WTC11 (cell line): ENCODE measurements at regions not wholly inside any gene's neighbourhood (a gene's known extent, or its start where the extent isn't known, plus 50 kb on each side); places are given as distances from the start of the nearest gene placed in this dataset.

Experiments used
- ATAC-seq: fragments of 200-7000 bp; cut with Tn5 transposase; 2 replicates; pipeline ENCODE4 v1.10.0; 2021; ENCODE audit warnings: mild to moderate bottlenecking, moderate library complexity
- CTCF ChIA-PET: fragments of 300-600 bp; sonication (Branson Sonifier 250); formaldehyde crosslinking; loops from one replicate; lab custom pipeline; 2021; ENCODE audit warnings: antibody characterized with exemption; lab: Charles Lee
- POLR2A ChIA-PET: fragments of 350-600 bp; sonication (Branson Sonifier 250); formaldehyde crosslinking; loops from one replicate; lab custom pipeline; 2021; ENCODE audit warnings: antibody characterized with exemption; lab: Charles Lee
- DNase-seq: peaks from one replicate; pipeline ENCODE4 v3.0.0; 2021; ENCODE audit warnings: low spot score
- H3K27ac Mint-ChIP-seq: 2 replicates; pipeline ENCODE4 v1.8.0; 2021; ENCODE audit warnings: mixed read lengths
- H3K27me3 Mint-ChIP-seq: 2 replicates; pipeline ENCODE4 v1.8.0; 2021; ENCODE audit warnings: low read depth, mild to moderate bottlenecking, moderate library complexity, mixed read lengths
- H3K36me3 Mint-ChIP-seq: 2 replicates; pipeline ENCODE4 v1.8.0; 2021; ENCODE audit warnings: mixed read lengths
- H3K4me1 Mint-ChIP-seq: 2 replicates; pipeline ENCODE4 v1.8.0; 2022; ENCODE audit warnings: mixed read lengths
- H3K4me3 Mint-ChIP-seq: 2 replicates; pipeline ENCODE4 v1.8.0; 2021; ENCODE audit warnings: mild to moderate bottlenecking, moderate library complexity, mixed read lengths
- H3K9me3 Mint-ChIP-seq: 2 replicates; pipeline ENCODE4 v1.8.0; 2021; ENCODE audit warnings: mixed read lengths
- AFF4 ChIP-seq: sonication (generic); formaldehyde crosslinking; IDR thresholded peaks from 2 replicates; pipeline ENCODE4 v1.8.1; 2023; ENCODE audit warnings: mild to moderate bottlenecking, missing genetic modification reagents, borderline replicate concordance
- CREM ChIP-seq: sonication (generic); formaldehyde crosslinking; IDR thresholded peaks from 2 replicates; pipeline ENCODE4 v1.8.1; 2022; ENCODE audit warnings: mild to moderate bottlenecking, missing genetic modification reagents, moderate library complexity
- EMX1 ChIP-seq: fragments of 250-450 bp; sonication (Bioruptor Pico); IDR thresholded peaks from 2 replicates; pipeline ENCODE4 v1.8.0; 2021; ENCODE audit warnings: mild to moderate bottlenecking
- ERG ChIP-seq: fragments of 250-450 bp; sonication (Bioruptor Pico); IDR thresholded peaks from 2 replicates; pipeline ENCODE4 v1.8.0; 2021; ENCODE audit warnings: mild to moderate bottlenecking
- GABPB1 ChIP-seq: sonication (generic); formaldehyde crosslinking; IDR thresholded peaks from 2 replicates; pipeline ENCODE4 v1.8.1; 2023; ENCODE audit warnings: mild to moderate bottlenecking, missing genetic modification reagents
- HMGA2 ChIP-seq: fragments of 250-450 bp; sonication (Bioruptor Pico); IDR thresholded peaks from 2 replicates; pipeline ENCODE4 v1.4.0; 2021; ENCODE audit warnings: mild to moderate bottlenecking, moderate library complexity
- IRF2 ChIP-seq: sonication (generic); formaldehyde crosslinking; IDR thresholded peaks from 2 replicates; pipeline ENCODE4 v1.8.0; 2022; ENCODE audit warnings: low read depth, missing genetic modification reagents, borderline replicate concordance
- JAZF1 ChIP-seq: fragments of 250-450 bp; sonication (Bioruptor Pico); IDR thresholded peaks from 2 replicates; pipeline ENCODE4 v1.9.0; 2021; ENCODE audit warnings: moderate library complexity, mild to moderate bottlenecking, inconsistent platforms
- MAX ChIP-seq: sonication (generic); formaldehyde crosslinking; IDR thresholded peaks from 2 replicates; pipeline ENCODE4 v1.8.0; 2022; ENCODE audit warnings: mild to moderate bottlenecking, missing genetic modification reagents
- NFE2L1 ChIP-seq: sonication (generic); formaldehyde crosslinking; IDR thresholded peaks from 2 replicates; pipeline ENCODE4 v1.8.1; 2023; ENCODE audit warnings: missing genetic modification reagents
- NR3C1 ChIP-seq: sonication (generic); formaldehyde crosslinking; conservative IDR thresholded peaks from 2 replicates; pipeline ENCODE4 v1.8.1; 2023; ENCODE audit warnings: low read depth, mild to moderate bottlenecking, missing genetic modification reagents
- PRRX2 ChIP-seq: fragments of 250-450 bp; sonication (Bioruptor Pico); IDR thresholded peaks from 2 replicates; pipeline ENCODE4 v1.8.0; 2021; ENCODE audit warnings: mild to moderate bottlenecking
- SOX15 ChIP-seq: fragments of 250-450 bp; sonication (Bioruptor Pico); IDR thresholded peaks from 2 replicates; pipeline ENCODE4 v1.9.0; 2021; ENCODE audit warnings: mild to moderate bottlenecking
- ZNF138 ChIP-seq: sonication (generic); formaldehyde crosslinking; conservative IDR thresholded peaks from 2 replicates; pipeline ENCODE4 v1.8.1; 2022; ENCODE audit warnings: mild to moderate bottlenecking, moderate library complexity, missing genetic modification reagents
- ZNF232 ChIP-seq: sonication (generic); formaldehyde crosslinking; IDR thresholded peaks from 2 replicates; pipeline ENCODE4 v1.8.0; 2022; ENCODE audit warnings: mild to moderate bottlenecking, missing genetic modification reagents
- ZNF263 ChIP-seq: sonication (generic); formaldehyde crosslinking; IDR thresholded peaks from 2 replicates; pipeline ENCODE4 v1.8.1; 2022; ENCODE audit warnings: low read depth, mild to moderate bottlenecking, moderate library complexity, missing genetic modification reagents
- TF ChIP-seq, protein P1 (sequence below): sonication (generic); formaldehyde crosslinking; IDR thresholded peaks from 2 replicates; pipeline ENCODE4 v1.8.0; 2022; ENCODE audit warnings: missing genetic modification reagents
- TF ChIP-seq, protein P2 (sequence below): sonication (generic); formaldehyde crosslinking; IDR thresholded peaks from 2 replicates; pipeline ENCODE4 v1.8.1; 2023; ENCODE audit warnings: mild to moderate bottlenecking, missing genetic modification reagents, moderate library complexity
- TF ChIP-seq, protein P3 (sequence below): fragments of 250-450 bp; sonication (Bioruptor Pico); conservative IDR thresholded peaks from 2 replicates; pipeline ENCODE4 v1.9.0; 2021; ENCODE audit warnings: mild to moderate bottlenecking
- TF ChIP-seq, protein P4 (sequence below): fragments of 250-450 bp; sonication (Bioruptor Pico); IDR thresholded peaks from 2 replicates; pipeline ENCODE4 v2.1.2; 2022; ENCODE audit warnings: mild to moderate bottlenecking, moderate library complexity

DNA sequence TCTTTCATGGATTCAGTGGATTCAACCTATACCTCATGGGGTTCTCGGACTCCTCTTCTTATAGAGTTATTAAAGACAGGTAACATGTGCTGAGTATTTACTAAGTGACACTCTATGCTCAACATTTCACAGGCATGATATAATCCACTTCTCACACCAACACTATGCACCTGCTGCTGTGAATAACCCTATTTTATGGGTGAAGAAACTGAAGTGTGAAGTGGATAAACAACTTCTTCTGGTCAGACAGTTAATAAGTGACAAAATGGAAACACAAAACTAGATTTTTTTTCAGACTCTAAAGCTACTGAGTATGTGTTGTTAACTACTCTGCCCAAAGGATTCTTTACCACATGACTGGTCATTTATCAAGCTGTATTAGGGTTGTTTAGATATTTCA lies 403.5 kb downstream of the DIPK2A start (continued):
- TF ChIP-seq, protein P1, sequence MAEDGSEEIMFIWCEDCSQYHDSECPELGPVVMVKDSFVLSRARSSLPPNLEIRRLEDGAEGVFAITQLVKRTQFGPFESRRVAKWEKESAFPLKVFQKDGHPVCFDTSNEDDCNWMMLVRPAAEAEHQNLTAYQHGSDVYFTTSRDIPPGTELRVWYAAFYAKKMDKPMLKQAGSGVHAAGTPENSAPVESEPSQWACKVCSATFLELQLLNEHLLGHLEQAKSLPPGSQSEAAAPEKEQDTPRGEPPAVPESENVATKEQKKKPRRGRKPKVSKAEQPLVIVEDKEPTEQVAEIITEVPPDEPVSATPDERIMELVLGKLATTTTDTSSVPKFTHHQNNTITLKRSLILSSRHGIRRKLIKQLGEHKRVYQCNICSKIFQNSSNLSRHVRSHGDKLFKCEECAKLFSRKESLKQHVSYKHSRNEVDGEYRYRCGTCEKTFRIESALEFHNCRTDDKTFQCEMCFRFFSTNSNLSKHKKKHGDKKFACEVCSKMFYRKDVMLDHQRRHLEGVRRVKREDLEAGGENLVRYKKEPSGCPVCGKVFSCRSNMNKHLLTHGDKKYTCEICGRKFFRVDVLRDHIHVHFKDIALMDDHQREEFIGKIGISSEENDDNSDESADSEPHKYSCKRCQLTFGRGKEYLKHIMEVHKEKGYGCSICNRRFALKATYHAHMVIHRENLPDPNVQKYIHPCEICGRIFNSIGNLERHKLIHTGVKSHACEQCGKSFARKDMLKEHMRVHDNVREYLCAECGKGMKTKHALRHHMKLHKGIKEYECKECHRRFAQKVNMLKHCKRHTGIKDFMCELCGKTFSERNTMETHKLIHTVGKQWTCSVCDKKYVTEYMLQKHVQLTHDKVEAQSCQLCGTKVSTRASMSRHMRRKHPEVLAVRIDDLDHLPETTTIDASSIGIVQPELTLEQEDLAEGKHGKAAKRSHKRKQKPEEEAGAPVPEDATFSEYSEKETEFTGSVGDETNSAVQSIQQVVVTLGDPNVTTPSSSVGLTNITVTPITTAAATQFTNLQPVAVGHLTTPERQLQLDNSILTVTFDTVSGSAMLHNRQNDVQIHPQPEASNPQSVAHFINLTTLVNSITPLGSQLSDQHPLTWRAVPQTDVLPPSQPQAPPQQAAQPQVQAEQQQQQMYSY, result no peak
- TF ChIP-seq MAX (CRISPR knock-in tag), result no peak
- no peak for TF ChIP-seq GABPB1
- no peak for TF ChIP-seq CREM (CRISPR knock-in tag)
- TF ChIP-seq ZNF232 (CRISPR knock-in tag), result no peak
- TF ChIP-seq JAZF1 (CRISPR knock-in tag), result no peak
- TF ChIP-seq NR3C1 (CRISPR knock-in tag), result no peak
- TF ChIP-seq SOX15 (CRISPR knock-in tag), result no peak

GRCh38 chr3:144380849-144381248 lies 409.2 kb downstream of the DIPK2A start:
- peaks cover 15% of the 10 kb centered on the region for H3K4me1 Mint-ChIP-seq
- H3K27ac Mint-ChIP-seq, result no peak overlapping the region
- ATAC-seq (no peak), DNase-seq (no peak)
- CTCF ChIA-PET, result no interaction called here
- no peak overlapping the region for H3K4me3 Mint-ChIP-seq
- H3K9me3 Mint-ChIP-seq, result peaks cover 5% of the 10 kb centered on the region
- POLR2A ChIA-PET, result no interaction called here
- H3K27me3 Mint-ChIP-seq, result no peaks in the 10 kb centered on the region
- no peaks in the 10 kb centered on the region for H3K36me3 Mint-ChIP-seq
- TF ChIP-seq ZNF263 (CRISPR knock-in tag), result no peak
- TF ChIP-seq, protein P2, sequence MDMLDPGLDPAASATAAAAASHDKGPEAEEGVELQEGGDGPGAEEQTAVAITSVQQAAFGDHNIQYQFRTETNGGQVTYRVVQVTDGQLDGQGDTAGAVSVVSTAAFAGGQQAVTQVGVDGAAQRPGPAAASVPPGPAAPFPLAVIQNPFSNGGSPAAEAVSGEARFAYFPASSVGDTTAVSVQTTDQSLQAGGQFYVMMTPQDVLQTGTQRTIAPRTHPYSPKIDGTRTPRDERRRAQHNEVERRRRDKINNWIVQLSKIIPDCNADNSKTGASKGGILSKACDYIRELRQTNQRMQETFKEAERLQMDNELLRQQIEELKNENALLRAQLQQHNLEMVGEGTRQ (CRISPR knock-in tag), result no peak
- TF ChIP-seq, protein P3, sequence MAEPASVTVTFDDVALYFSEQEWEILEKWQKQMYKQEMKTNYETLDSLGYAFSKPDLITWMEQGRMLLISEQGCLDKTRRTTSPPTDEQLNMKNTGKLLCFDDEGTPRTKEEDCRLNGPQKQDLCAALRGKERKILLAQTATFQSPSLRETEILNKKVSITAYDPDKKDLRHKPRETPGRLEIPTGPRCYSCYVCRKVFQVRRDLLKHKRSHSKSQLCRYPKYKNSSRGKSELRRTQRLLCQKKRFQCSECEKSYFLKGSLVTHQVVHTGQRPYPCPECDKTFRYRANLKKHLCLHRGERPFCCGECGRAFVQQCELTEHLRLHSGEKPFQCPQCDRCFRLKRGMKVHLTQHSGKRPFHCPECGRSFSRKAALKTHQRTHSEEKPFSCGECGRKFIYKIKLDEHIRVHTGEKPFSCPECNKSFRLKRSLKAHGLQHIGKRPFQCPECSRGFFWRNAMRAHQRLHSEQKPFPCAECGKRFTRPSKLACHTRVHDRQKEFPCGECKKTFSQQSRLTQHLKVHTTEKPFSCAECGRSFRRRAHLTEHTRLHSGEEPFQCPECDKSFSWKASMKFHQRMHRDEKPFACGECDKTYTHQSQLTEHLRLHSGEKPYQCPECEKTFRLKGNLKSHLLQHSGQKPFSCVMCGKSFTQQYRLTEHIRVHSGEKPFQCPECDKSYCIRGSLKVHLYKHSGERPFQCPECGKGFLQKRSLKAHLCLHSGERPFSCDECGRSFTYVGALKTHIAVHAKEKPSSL (CRISPR knock-in tag), result no peak
- TF ChIP-seq PRRX2 (CRISPR knock-in tag), result no peak
- no peak for TF ChIP-seq ERG (CRISPR knock-in tag)
- no peak for TF ChIP-seq NFE2L1 (CRISPR knock-in tag)
- no peak for TF ChIP-seq IRF2
- TF ChIP-seq, protein P1, result no peak
- TF ChIP-seq AFF4 (CRISPR knock-in tag), result no peak
- TF ChIP-seq, protein P4, sequence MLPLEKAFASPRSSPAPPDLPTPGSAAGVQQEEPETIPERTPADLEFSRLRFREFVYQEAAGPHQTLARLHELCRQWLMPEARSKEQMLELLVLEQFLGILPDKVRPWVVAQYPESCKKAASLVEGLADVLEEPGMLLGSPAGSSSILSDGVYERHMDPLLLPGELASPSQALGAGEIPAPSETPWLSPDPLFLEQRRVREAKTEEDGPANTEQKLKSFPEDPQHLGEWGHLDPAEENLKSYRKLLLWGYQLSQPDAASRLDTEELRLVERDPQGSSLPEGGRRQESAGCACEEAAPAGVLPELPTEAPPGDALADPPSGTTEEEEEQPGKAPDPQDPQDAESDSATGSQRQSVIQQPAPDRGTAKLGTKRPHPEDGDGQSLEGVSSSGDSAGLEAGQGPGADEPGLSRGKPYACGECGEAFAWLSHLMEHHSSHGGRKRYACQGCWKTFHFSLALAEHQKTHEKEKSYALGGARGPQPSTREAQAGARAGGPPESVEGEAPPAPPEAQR, result no peak
- TF ChIP-seq EMX1 (CRISPR knock-in tag), result no peak
- TF ChIP-seq ZNF232 (CRISPR knock-in tag), result no peak
- TF ChIP-seq HMGA2 (CRISPR knock-in tag), result no peak
- TF ChIP-seq ZNF138 (CRISPR knock-in tag), result no peak
